ENCODE measurements at regions not wholly inside any gene's neighbourhood (a gene's known extent, or its start where the extent isn't known, plus 50 kb on each side); places are given as distances from the start of the nearest gene placed in this dataset.

GRCh38 chr13:79191501-79191900, 214.6 kb downstream of the RBM26 start:
- TF ChIP-seq CTCF (IDR thresholded peaks at IDR 0.05) (no peak), POLR2A (IDR thresholded peaks at IDR 0.05) (no peak)
